MM.1S (cell line): ENCODE measurements at regions not wholly inside any gene's neighbourhood (a gene's known extent, or its start where the extent isn't known, plus 50 kb on each side); places are given as distances from the start of the nearest gene placed in this dataset.
"Not testable (repeated sequence)": the region's sequence is repeated elsewhere in the genome, so short reads cannot be mapped to it uniquely, and the experiment has no call there.

ENCODE experiments used
- DNase-seq: peaks from one replicate; pipeline ENCODE4 v3.0.0-alpha.2; 2015
- H2AFZ ChIP-seq: fragments of 300-600 bp; sonication (generic); 2 replicates; pipeline ENCODE4 v1.6.0; 2016; ENCODE audit warnings: antibody characterized with exemption, low read length
- H3F3A ChIP-seq: fragments of 300-600 bp; sonication (generic); 2 replicates; pipeline ENCODE4 v1.6.1; 2016; ENCODE audit warnings: mild to moderate bottlenecking, antibody characterized with exemption, low read length, moderate library complexity, mixed read lengths; ENCODE audit not compliant: insufficient read depth
- H3K27ac ChIP-seq: fragments of 300-600 bp; sonication (generic); 2 replicates; pipeline ENCODE4 v1.5.1; 2016; ENCODE audit warnings: mild to moderate bottlenecking, low read length
- H3K27me3 ChIP-seq: fragments of 300-600 bp; sonication (generic); replicated peaks from 2 replicates; pipeline ENCODE4 v1.6.0; 2016; ENCODE audit warnings: low read length; ENCODE audit not compliant: insufficient read depth
- H3K36me3 ChIP-seq: fragments of 300-600 bp; sonication (generic); replicated peaks from 2 replicates; pipeline ENCODE4 v1.6.1; 2016; ENCODE audit warnings: mild to moderate bottlenecking, low read length, mixed read lengths; ENCODE audit not compliant: insufficient read depth
- H3K4me1 ChIP-seq: fragments of 300-600 bp; sonication (generic); 2 replicates; pipeline ENCODE4 v1.6.1; 2016; ENCODE audit warnings: low read length, mixed read lengths
- H3K4me2 ChIP-seq: fragments of 300-600 bp; sonication (generic); 2 replicates; pipeline ENCODE4 v1.6.0; 2016; ENCODE audit warnings: low read depth, low read length
- H3K4me3 ChIP-seq: fragments of 300-600 bp; sonication (generic); 2 replicates; pipeline ENCODE4 v1.5.1; 2016; ENCODE audit warnings: low read length, mixed read lengths
- H3K79me2 ChIP-seq: fragments of 300-600 bp; sonication (generic); 2 replicates; pipeline ENCODE4 v1.6.1; 2016; ENCODE audit warnings: mixed run types, low read length, mixed read lengths
- H3K9ac ChIP-seq: fragments of 300-600 bp; sonication (generic); 2 replicates; pipeline ENCODE4 v1.6.1; 2016; ENCODE audit warnings: low read length, mixed read lengths
- H3K9me2 ChIP-seq: fragments of 300-600 bp; sonication (generic); replicated peaks from 2 replicates; pipeline ENCODE4 v1.6.1; 2016; ENCODE audit warnings: mild to moderate bottlenecking, low read length, mixed read lengths; ENCODE audit not compliant: insufficient read depth
- H3K9me3 ChIP-seq: fragments of 300-600 bp; sonication (generic); replicated peaks from 2 replicates; pipeline ENCODE4 v1.6.1; 2016; ENCODE audit warnings: mild to moderate bottlenecking, low read length, mixed read lengths; ENCODE audit not compliant: insufficient read depth
- H4K20me1 ChIP-seq: fragments of 300-600 bp; sonication (generic); 2 replicates; pipeline ENCODE4 v1.6.1; 2016; ENCODE audit warnings: mild to moderate bottlenecking, low read length, moderate library complexity, mixed read lengths; ENCODE audit not compliant: insufficient read depth
- EZH2 ChIP-seq: fragments of 300-600 bp; sonication (generic); optimal IDR thresholded peaks from 2 replicates; pipeline ENCODE3; 2017; ENCODE audit warnings: low read depth, mild to moderate bottlenecking, antibody characterized with exemption, low read length, mixed read lengths
- EZH2phosphoT487 ChIP-seq: fragments of 300-600 bp; sonication (generic); IDR thresholded peaks from 2 replicates; pipeline ENCODE4 v1.6.1; 2018; ENCODE audit warnings: antibody characterized with exemption, low read length
- TF ChIP-seq, protein P1 (sequence below): fragments of 300-600 bp; sonication (generic); IDR thresholded peaks from 2 replicates; pipeline ENCODE4 v1.5.1; 2016; ENCODE audit warnings: antibody characterized with exemption, low read length, mixed read lengths

DNA sequence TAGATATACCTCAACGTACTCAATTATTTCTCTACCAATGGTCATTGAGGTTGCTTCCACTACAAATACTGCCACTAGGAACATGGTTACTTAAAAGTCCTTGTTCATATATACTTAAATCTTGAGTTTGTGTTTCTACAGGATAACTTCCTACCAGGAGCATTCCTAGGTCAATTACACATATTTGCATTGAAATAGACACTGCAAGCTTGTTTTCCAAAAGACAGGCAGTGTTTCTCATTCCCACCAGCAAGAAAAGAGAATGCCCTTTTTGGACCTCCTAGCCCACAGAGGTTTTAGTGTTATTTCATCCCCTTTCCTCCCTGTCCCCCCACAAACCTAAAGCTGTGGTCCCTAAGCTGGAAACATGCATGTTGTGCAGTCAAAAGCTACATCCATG is 177.3 kb downstream of the ID4 start:
- no peak for TF ChIP-seq EZH2
- TF ChIP-seq EZH2phosphoT487, result no peak
- TF ChIP-seq, protein P1, sequence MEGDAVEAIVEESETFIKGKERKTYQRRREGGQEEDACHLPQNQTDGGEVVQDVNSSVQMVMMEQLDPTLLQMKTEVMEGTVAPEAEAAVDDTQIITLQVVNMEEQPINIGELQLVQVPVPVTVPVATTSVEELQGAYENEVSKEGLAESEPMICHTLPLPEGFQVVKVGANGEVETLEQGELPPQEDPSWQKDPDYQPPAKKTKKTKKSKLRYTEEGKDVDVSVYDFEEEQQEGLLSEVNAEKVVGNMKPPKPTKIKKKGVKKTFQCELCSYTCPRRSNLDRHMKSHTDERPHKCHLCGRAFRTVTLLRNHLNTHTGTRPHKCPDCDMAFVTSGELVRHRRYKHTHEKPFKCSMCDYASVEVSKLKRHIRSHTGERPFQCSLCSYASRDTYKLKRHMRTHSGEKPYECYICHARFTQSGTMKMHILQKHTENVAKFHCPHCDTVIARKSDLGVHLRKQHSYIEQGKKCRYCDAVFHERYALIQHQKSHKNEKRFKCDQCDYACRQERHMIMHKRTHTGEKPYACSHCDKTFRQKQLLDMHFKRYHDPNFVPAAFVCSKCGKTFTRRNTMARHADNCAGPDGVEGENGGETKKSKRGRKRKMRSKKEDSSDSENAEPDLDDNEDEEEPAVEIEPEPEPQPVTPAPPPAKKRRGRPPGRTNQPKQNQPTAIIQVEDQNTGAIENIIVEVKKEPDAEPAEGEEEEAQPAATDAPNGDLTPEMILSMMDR, result no peak

GRCh38 chr6:20020526-20020925 is 183.4 kb downstream of the ID4 start:
- DNase-seq, result no peak
- no peaks in the 10 kb centered on the region for H3K27me3 ChIP-seq
- TF ChIP-seq, protein P1, result no peak
- TF ChIP-seq EZH2 (no peak), EZH2phosphoT487 (no peak)

More for the DNA sequence above, 177.3 kb downstream of the ID4 start:
- Histone ChIP-seq H3K4me1 (no peaks in the 10 kb centered on the region), H3K36me3 (no peaks in the 10 kb centered on the region), H3K4me2 (no peak overlapping the region), H2AFZ (no peak overlapping the region), H3K79me2 (no peaks in the 10 kb centered on the region), H3K9me3 (no peaks in the 10 kb centered on the region), H4K20me1 (no peaks in the 10 kb centered on the region), H3F3A (no peaks in the 10 kb centered on the region), H3K9me2 (no peaks in the 10 kb centered on the region), H3K4me3 (no peak overlapping the region), H3K27me3 (no peaks in the 10 kb centered on the region), H3K9ac (no peak overlapping the region), H3K27ac (no peak overlapping the region)
- no peak for DNase-seq

DNA sequence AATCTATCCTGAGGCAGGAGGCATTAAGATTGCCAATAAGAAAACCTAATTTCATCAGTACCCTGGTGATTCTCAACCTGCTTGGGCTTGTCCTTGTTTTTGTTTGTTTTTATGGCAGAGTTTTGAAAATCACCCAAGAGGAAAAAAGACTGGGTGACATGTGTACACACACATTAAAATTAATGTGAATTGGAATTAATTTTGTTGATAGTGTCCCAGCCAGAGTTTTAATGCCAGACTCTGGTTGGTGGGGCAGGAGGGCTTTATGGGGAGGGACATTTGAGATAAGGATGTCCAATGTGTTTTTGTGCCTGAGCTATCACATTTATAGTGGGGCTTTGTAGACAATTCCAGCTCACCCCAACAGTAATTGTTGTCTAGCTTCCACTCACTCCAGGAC is 184.6 kb downstream of the ID4 start:
- Histone ChIP-seq H3F3A (no peaks in the 10 kb centered on the region), H3K9me3 (no peaks in the 10 kb centered on the region), H3K4me1 (no peaks in the 10 kb centered on the region), H3K9me2 (no peaks in the 10 kb centered on the region), H3K4me3 (no peak overlapping the region), H3K79me2 (no peaks in the 10 kb centered on the region), H3K9ac (no peak overlapping the region), H3K36me3 (no peaks in the 10 kb centered on the region), H3K27ac (no peak overlapping the region), H3K4me2 (no peak overlapping the region), H2AFZ (no peak overlapping the region), H3K27me3 (no peaks in the 10 kb centered on the region), H4K20me1 (no peaks in the 10 kb centered on the region)
- DNase-seq, result no peak
- TF ChIP-seq, protein P1, result no peak
- no peak for TF ChIP-seq EZH2phosphoT487
- no peak for TF ChIP-seq EZH2

More at GRCh38 chr6:20020526-20020925, 183.4 kb downstream of the ID4 start:
- no peaks in the 10 kb centered on the region for H3K9me2 ChIP-seq
- H3K36me3 ChIP-seq, result no peaks in the 10 kb centered on the region
- no peak overlapping the region for H3K27ac ChIP-seq
- no peak overlapping the region for H2AFZ ChIP-seq
- H3K79me2 ChIP-seq, result no peaks in the 10 kb centered on the region
- no peaks in the 10 kb centered on the region for H3K9me3 ChIP-seq
- no peak overlapping the region for H3K4me3 ChIP-seq
- H4K20me1 ChIP-seq, result no peaks in the 10 kb centered on the region
- no peak overlapping the region for H3K4me2 ChIP-seq
- no peaks in the 10 kb centered on the region for H3K4me1 ChIP-seq
- H3K9ac ChIP-seq, result no peak overlapping the region
- H3F3A ChIP-seq, result no peaks in the 10 kb centered on the region

- not testable (repeated sequence) for H3F3A ChIP-seq, H3K27me3 ChIP-seq, H3K36me3 ChIP-seq, H2AFZ ChIP-seq, H3K4me1 ChIP-seq, H3K4me3 ChIP-seq, H3K9ac ChIP-seq, H4K20me1 ChIP-seq, H3K4me2 ChIP-seq, H3K9me3 ChIP-seq, H3K27ac ChIP-seq, H3K79me2 ChIP-seq, DNase-seq, H3K9me2 ChIP-seq
These were observed 186.6 kb downstream of the ID4 start for GRCh38 chr6:20023549-20024315.
